H9 (cell line): ENCODE measurements at regions not wholly inside any gene's neighbourhood (a gene's known extent, or its start where the extent isn't known, plus 50 kb on each side); places are given as distances from the start of the nearest gene placed in this dataset.

Experiments
- DNase-seq: peaks from one replicate; pipeline ENCODE4 v3.0.0-alpha.2; 2017
- H2AFZ ChIP-seq: one replicate; pipeline ENCODE4 v1.6.1; 2013; ENCODE audit warnings: mild to moderate bottlenecking, low read length, control low read depth, moderate library complexity
- H2AK5ac ChIP-seq: 2 replicates; pipeline ENCODE4 v1.6.1; 2013; ENCODE audit warnings: low read length, control low read depth, mixed read lengths; ENCODE audit not compliant: insufficient read length
- H2BK120ac ChIP-seq: one replicate; pipeline ENCODE4 v1.6.1; 2013; ENCODE audit warnings: low read depth, mild to moderate bottlenecking, low read length, control low read depth, inconsistent platforms; ENCODE audit not compliant: poor library complexity, severe bottlenecking
- H2BK12ac ChIP-seq: 2 replicates; pipeline ENCODE4 v1.6.1; 2013; ENCODE audit warnings: low read length, control low read depth, mixed read lengths, low read depth; ENCODE audit not compliant: insufficient read length
- H2BK15ac ChIP-seq: 2 replicates; pipeline ENCODE4 v1.6.1; 2013; ENCODE audit warnings: low read depth, low read length, control low read depth
- H2BK20ac ChIP-seq: one replicate; pipeline ENCODE4 v1.6.1; 2013; ENCODE audit warnings: low read depth, mild to moderate bottlenecking, low read length, control low read depth, inconsistent platforms; ENCODE audit not compliant: poor library complexity, severe bottlenecking
- H2BK5ac ChIP-seq: 2 replicates; pipeline ENCODE4 v1.6.1; 2013; ENCODE audit warnings: low read length, control low read depth, mixed read lengths; ENCODE audit not compliant: insufficient read length
- H3K14ac ChIP-seq: 2 replicates; pipeline ENCODE4 v1.6.1; 2013; ENCODE audit warnings: low read length, control low read depth; ENCODE audit not compliant: insufficient read depth
- H3K18ac ChIP-seq: 2 replicates; pipeline ENCODE4 v1.6.1; 2013; ENCODE audit warnings: low read depth, mild to moderate bottlenecking, mixed read lengths, low read length, control low read depth; ENCODE audit not compliant: insufficient read length
- H3K23ac ChIP-seq: 2 replicates; pipeline ENCODE4 v1.6.1; 2013; ENCODE audit warnings: low read length, control low read depth, mixed read lengths, low read depth; ENCODE audit not compliant: insufficient read length
- H3K23me2 ChIP-seq: 2 replicates; pipeline ENCODE4 v1.6.1; 2013; ENCODE audit warnings: low read depth, mild to moderate bottlenecking, mixed read lengths, low read length, control low read depth; ENCODE audit not compliant: insufficient read length, poor library complexity, severe bottlenecking
- H3K27ac ChIP-seq: 2 replicates; pipeline ENCODE4 v1.5.1; 2013; ENCODE audit warnings: low read length, control low read depth, mixed read lengths, low read depth; ENCODE audit not compliant: insufficient read length
- H3K27me3 ChIP-seq: 2 replicates; pipeline ENCODE4 v1.6.1; 2013; ENCODE audit warnings: low read length, control low read depth, inconsistent platforms; ENCODE audit not compliant: insufficient read depth
- H3K4ac ChIP-seq: 2 replicates; pipeline ENCODE4 v1.6.1; 2013; ENCODE audit warnings: low read depth, mild to moderate bottlenecking, control low read depth, inconsistent platforms, low read length, moderate library complexity
- H3K4me1 ChIP-seq: 2 replicates; pipeline ENCODE4 v1.6.1; 2013; ENCODE audit warnings: low read length, control low read depth, inconsistent platforms; ENCODE audit not compliant: insufficient read depth
- H3K4me2 ChIP-seq: 2 replicates; pipeline ENCODE4 v1.6.1; 2013; ENCODE audit warnings: low read length, control low read depth, mixed read lengths; ENCODE audit not compliant: insufficient read length, insufficient read depth
- H3K56ac ChIP-seq: 2 replicates; pipeline ENCODE4 v1.6.1; 2013; ENCODE audit warnings: low read depth, mild to moderate bottlenecking, mixed read lengths, low read length, control low read depth; ENCODE audit not compliant: insufficient read length
- H3K79me1 ChIP-seq: 2 replicates; pipeline ENCODE4 v1.6.1; 2013; ENCODE audit warnings: low read depth, mild to moderate bottlenecking, moderate library complexity, low read length, control low read depth, inconsistent platforms; ENCODE audit not compliant: insufficient read depth, poor library complexity, severe bottlenecking
- H3K79me2 ChIP-seq: 2 replicates; pipeline ENCODE4 v1.6.1; 2013; ENCODE audit warnings: low read length, control low read depth, inconsistent platforms; ENCODE audit not compliant: insufficient read depth
- H3K9ac ChIP-seq: 2 replicates; pipeline ENCODE4 v1.6.1; 2013; ENCODE audit warnings: low read length, control low read depth, mixed read lengths; ENCODE audit not compliant: insufficient read length; ENCODE audit errors: extremely low read depth
- H3K9me3 ChIP-seq: one replicate; pipeline ENCODE4 v1.6.1; 2013; ENCODE audit warnings: low read depth, low read length, inconsistent platforms; ENCODE audit not compliant: control insufficient read depth
- H3T11ph ChIP-seq: one replicate; pipeline ENCODE4 v1.6.1; 2013; ENCODE audit warnings: mild to moderate bottlenecking, low read length, control low read depth, inconsistent platforms
- H4K20me1 ChIP-seq: one replicate; pipeline ENCODE4 v1.6.1; 2013; ENCODE audit not compliant: control insufficient read depth, insufficient read length, insufficient read depth
- H4K5ac ChIP-seq: 2 replicates; pipeline ENCODE4 v1.6.1; 2013; ENCODE audit warnings: low read depth, mild to moderate bottlenecking, mixed read lengths, low read length, control low read depth; ENCODE audit not compliant: insufficient read length
- H4K8ac ChIP-seq: replicated peaks from 2 replicates; pipeline ENCODE4 v1.6.1; 2013; ENCODE audit warnings: low read length, control low read depth, mixed read lengths, low read depth; ENCODE audit not compliant: insufficient read length
- H4K91ac ChIP-seq: 2 replicates; pipeline ENCODE4 v1.6.1; 2013; ENCODE audit warnings: low read depth, mild to moderate bottlenecking, moderate library complexity, mixed read lengths, low read length, control low read depth; ENCODE audit not compliant: insufficient read length
- H3K27ac Mint-ChIP-seq, 3 experiments: 2 replicates in 2 of 3; 3 replicates in 1 of 3; pipeline ENCODE4 v1.8.0; 2020 to 2021; ENCODE audit warnings: mixed read lengths in 3 of 3, mild to moderate bottlenecking in 1 of 3, moderate library complexity in 1 of 3
- H3K27me3 Mint-ChIP-seq: 2 replicates; pipeline ENCODE4 v1.8.0; 2021; ENCODE audit warnings: low read depth, mild to moderate bottlenecking, moderate library complexity, mixed read lengths
- H3K36me3 Mint-ChIP-seq, 3 experiments: 2 replicates in 2 of 3; 3 replicates in 1 of 3; pipeline ENCODE4 v1.8.0; 2020 to 2021; ENCODE audit warnings: low read depth in 3 of 3, mixed read lengths in 3 of 3; ENCODE audit not compliant: insufficient read depth in 1 of 3
- H3K4me1 Mint-ChIP-seq, 2 experiments: 2 replicates each; pipeline ENCODE4 v1.8.0; 2020; ENCODE audit warnings: mixed read lengths in 2 of 2
- H3K4me3 Mint-ChIP-seq, 2 experiments: 2 replicates in 1 of 2; 3 replicates in 1 of 2; pipeline ENCODE4 v1.8.0; 2020 to 2021; ENCODE audit warnings: mild to moderate bottlenecking in 2 of 2, mixed read lengths in 2 of 2, moderate library complexity in 1 of 2
- H3K9me3 Mint-ChIP-seq, 2 experiments: 2 replicates in 1 of 2; 3 replicates in 1 of 2; pipeline ENCODE4 v1.8.0; 2020; ENCODE audit warnings: mild to moderate bottlenecking in 2 of 2, mixed read lengths in 2 of 2, moderate library complexity in 1 of 2
- WGBS: extraction: QIAGEN DNeasy Blood & Tissue Kit; methylation state at CpG from one replicate; pipeline ENCODE4 v1.1.7; 2013; ENCODE audit warnings: missing lambda C conversion rate, low lambda C conversion rate, mixed read lengths; ENCODE audit not compliant: insufficient read length; ENCODE audit errors: extremely low coverage; 5-methylcytosine and 5-hydroxymethylcytosine counted together
- TF ChIP-seq, protein P1 (sequence below): fragments of 200-600 bp; sonication (generic); conservative IDR thresholded peaks from 3 replicates; pipeline ENCODE4 v1.8.0; 2021; ENCODE audit warnings: antibody characterized with exemption, mild to moderate bottlenecking

DNA sequence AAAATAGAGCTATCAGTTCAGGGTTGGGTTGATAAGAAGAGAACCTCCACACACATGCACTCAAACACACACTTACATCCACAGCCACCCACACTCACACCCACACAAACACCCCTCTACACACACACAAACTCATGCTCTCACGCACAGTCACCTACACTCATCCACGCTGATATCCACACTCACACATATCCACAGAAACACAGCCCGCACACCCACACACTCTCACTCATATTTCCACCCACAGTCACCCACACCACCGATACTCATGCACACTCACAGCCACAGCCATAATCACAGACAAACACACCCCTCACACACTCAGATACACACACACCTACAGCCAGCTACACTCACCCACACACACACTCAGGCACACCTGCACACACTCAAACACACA lies 333.0 kb upstream of the TPK1 start:
- H3K27me3 ChIP-seq = no peaks in the 10 kb centered on the region
- peak overlapping the region; percentile 58 for H4K5ac ChIP-seq
- no peak overlapping the region for H3K23ac ChIP-seq
- TF ChIP-seq, protein P1, sequence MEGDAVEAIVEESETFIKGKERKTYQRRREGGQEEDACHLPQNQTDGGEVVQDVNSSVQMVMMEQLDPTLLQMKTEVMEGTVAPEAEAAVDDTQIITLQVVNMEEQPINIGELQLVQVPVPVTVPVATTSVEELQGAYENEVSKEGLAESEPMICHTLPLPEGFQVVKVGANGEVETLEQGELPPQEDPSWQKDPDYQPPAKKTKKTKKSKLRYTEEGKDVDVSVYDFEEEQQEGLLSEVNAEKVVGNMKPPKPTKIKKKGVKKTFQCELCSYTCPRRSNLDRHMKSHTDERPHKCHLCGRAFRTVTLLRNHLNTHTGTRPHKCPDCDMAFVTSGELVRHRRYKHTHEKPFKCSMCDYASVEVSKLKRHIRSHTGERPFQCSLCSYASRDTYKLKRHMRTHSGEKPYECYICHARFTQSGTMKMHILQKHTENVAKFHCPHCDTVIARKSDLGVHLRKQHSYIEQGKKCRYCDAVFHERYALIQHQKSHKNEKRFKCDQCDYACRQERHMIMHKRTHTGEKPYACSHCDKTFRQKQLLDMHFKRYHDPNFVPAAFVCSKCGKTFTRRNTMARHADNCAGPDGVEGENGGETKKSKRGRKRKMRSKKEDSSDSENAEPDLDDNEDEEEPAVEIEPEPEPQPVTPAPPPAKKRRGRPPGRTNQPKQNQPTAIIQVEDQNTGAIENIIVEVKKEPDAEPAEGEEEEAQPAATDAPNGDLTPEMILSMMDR = no peak
- Mint-ChIP-seq H3K4me1 (peaks cover 0 to 2% of the 10 kb centered on the region in 2 experiments; a peak in 1 of 4 replicates), H3K36me3 (peaks cover 0 to 5% (median 0%) of the 10 kb centered on the region in 3 experiments; a peak in 2 of 7 replicates), H3K4me3 (no peak overlapping the region), H3K9me3 (peaks cover 0 to 4% of the 10 kb centered on the region in 2 experiments; a peak in 1 of 5 replicates), H3K27ac (peak overlapping the region in 2 of 3 experiments; percentile 1 to 42; a peak in 4 of 7 replicates), H3K27me3 (no peaks in the 10 kb centered on the region)
- H3T11ph ChIP-seq = no peak overlapping the region
- no peak overlapping the region for H2AK5ac ChIP-seq
- no peak overlapping the region for H4K8ac ChIP-seq
- no peak overlapping the region for H3K9ac ChIP-seq
- no peak overlapping the region for H2AFZ ChIP-seq
- no peak overlapping the region; the same call in 1 of the 2 replicates for H3K4ac ChIP-seq
- WGBS = no CpG with 5 or more reads among the region's 4 CpGs
- H3K27ac ChIP-seq = no peak overlapping the region
- no peaks in the 10 kb centered on the region for H3K4me1 ChIP-seq
- DNase-seq = no peak
- no peaks in the 10 kb centered on the region for H3K9me3 ChIP-seq
- no peaks in the 10 kb centered on the region for H3K79me1 ChIP-seq
- H2BK120ac ChIP-seq = no peak overlapping the region
- no peak overlapping the region for H2BK12ac ChIP-seq
- H3K18ac ChIP-seq = peak overlapping the region; percentile 40
- H3K4me2 ChIP-seq = no peak overlapping the region
- H4K91ac ChIP-seq = no peak overlapping the region
- no peaks in the 10 kb centered on the region for H3K23me2 ChIP-seq
- H2BK15ac ChIP-seq = no peak overlapping the region
- H2BK5ac ChIP-seq = no peak overlapping the region
- no peaks in the 10 kb centered on the region for H3K79me2 ChIP-seq
- no peak overlapping the region for H3K14ac ChIP-seq
- H4K20me1 ChIP-seq = no peaks in the 10 kb centered on the region
- H2BK20ac ChIP-seq = no peak overlapping the region
- no peak overlapping the region for H3K56ac ChIP-seq
